ENCODE measurements at regions not wholly inside any gene's neighbourhood (a gene's known extent, or its start where the extent isn't known, plus 50 kb on each side); places are given as distances from the start of the nearest gene placed in this dataset.

GRCh38 chr5:67620424-67621397 lies 424.1 kb upstream of the CD180 start:
- no peaks in the 10 kb centered on the region for H3K4me1 ChIP-seq
- H3K27me3 ChIP-seq: no peaks in the 10 kb centered on the region
- no peak for DNase-seq
- no peak for TF ChIP-seq CTCF (IDR thresholded peaks at IDR 0.05)
- no peak for TF ChIP-seq POLR2A (IDR thresholded peaks at IDR 0.05)
- no peak overlapping the region for H3K4me3 ChIP-seq
- H3K27ac ChIP-seq: no peak overlapping the region
- H3K9me3 ChIP-seq: no peaks in the 10 kb centered on the region
- H3K36me3 ChIP-seq: no peaks in the 10 kb centered on the region

GRCh38 chr5:67619636-67620035 lies 423.0 kb upstream of the CD180 start:
- no peak overlapping the region for H3K4me3 ChIP-seq
- TF ChIP-seq POLR2A (IDR thresholded peaks at IDR 0.05) (no peak), CTCF (IDR thresholded peaks at IDR 0.05) (no peak)

GRCh38 chr5:67619235-67619634 lies 422.6 kb upstream of the CD180 start:
- Histone ChIP-seq H3K36me3 (no peaks in the 10 kb centered on the region), H3K4me1 (no peaks in the 10 kb centered on the region), H3K27ac (no peak overlapping the region), H3K4me3 (no peak overlapping the region), H3K27me3 (no peaks in the 10 kb centered on the region), H3K9me3 (no peaks in the 10 kb centered on the region)
- TF ChIP-seq POLR2A (IDR thresholded peaks at IDR 0.05) (no peak), CTCF (IDR thresholded peaks at IDR 0.05) (no peak)
- DNase-seq: no peak

More at GRCh38 chr5:67619636-67620035, 423.0 kb upstream of the CD180 start:
- Histone ChIP-seq H3K27ac (no peak overlapping the region), H3K36me3 (no peaks in the 10 kb centered on the region), H3K9me3 (no peaks in the 10 kb centered on the region), H3K4me1 (no peaks in the 10 kb centered on the region), H3K27me3 (no peaks in the 10 kb centered on the region)
- DNase-seq: no peak

- no peak for DNase-seq
- no peak for TF ChIP-seq POLR2A (IDR thresholded peaks at IDR 0.05)
- no peak for TF ChIP-seq CTCF (IDR thresholded peaks at IDR 0.05)
- H3K4me1 ChIP-seq: no peaks in the 10 kb centered on the region
- no peaks in the 10 kb centered on the region for H3K9me3 ChIP-seq
- H3K4me3 ChIP-seq: no peak overlapping the region
- no peaks in the 10 kb centered on the region for H3K27me3 ChIP-seq
- no peaks in the 10 kb centered on the region for H3K36me3 ChIP-seq
- no peak overlapping the region for H3K27ac ChIP-seq
Observed at GRCh38 chr5:67617051-67617450, 420.5 kb upstream of the CD180 start.

GRCh38 chr5:67612961-67613360 lies 416.4 kb upstream of the CD180 start:
- Histone ChIP-seq H3K9me3 (no peaks in the 10 kb centered on the region), H3K27ac (no peak overlapping the region), H3K4me1 (no peaks in the 10 kb centered on the region), H3K4me3 (no peak overlapping the region), H3K27me3 (no peaks in the 10 kb centered on the region), H3K36me3 (no peaks in the 10 kb centered on the region)
- no peak for DNase-seq
- no peak for TF ChIP-seq POLR2A (IDR thresholded peaks at IDR 0.05)
- no peak for TF ChIP-seq CTCF (IDR thresholded peaks at IDR 0.05)

Data from Peyer's patch (tissue), 4 donors.